ENCODE measurements at regions not wholly inside any gene's neighbourhood (a gene's known extent, or its start where the extent isn't known, plus 50 kb on each side); places are given as distances from the start of the nearest gene placed in this dataset.
"Not testable (repeated sequence)": the region's sequence is repeated elsewhere in the genome, so short reads cannot be mapped to it uniquely, and the experiment has no call there.

DNA sequence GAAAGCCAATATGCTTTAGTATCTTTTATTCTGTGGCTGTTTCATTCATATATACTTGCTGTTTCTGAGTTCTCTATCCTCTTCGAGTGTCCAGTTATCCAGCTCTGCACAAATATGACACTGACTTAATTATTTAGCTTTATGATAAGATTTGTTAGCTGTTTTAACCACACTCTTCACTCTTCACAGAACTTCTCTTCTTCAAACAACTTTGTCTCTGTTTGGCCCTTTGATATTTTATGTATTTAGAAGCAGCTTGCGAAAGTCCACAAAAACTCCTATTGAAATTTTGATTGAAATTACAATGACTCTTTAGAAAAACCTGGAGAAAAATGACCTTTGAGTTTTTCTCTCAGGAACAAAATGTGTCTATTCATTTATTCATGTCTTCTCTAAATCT lies 407.0 kb downstream of the CPS1 start:
- DNase-seq = no peak

- DNase-seq = no peak
These were observed 407.9 kb downstream of the CPS1 start for GRCh38 chr2:210964141-210964764.

GRCh38 chr2:210965472-210965871 lies 409.1 kb downstream of the CPS1 start:
- DNase-seq = no peak

DNA sequence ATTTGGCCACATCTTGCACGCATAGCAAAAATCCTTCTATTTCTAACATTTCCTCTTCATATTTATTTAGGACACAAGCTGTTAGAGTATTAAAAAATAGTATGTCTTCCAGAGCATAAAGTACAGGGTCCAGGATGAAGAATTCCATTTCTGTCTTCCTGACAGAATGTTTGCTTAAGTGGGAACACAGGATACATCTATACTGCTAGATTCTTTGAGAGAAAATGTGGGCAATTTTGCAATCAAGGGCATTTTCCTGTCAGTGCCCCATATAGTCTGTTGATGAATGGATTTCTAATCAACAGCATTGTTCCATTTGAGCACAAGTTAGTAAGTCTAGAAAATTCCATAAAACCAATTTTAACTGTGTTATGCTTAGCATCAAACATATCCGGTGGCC lies 409.9 kb downstream of the CPS1 start:
- DNase-seq = no peak

DNA sequence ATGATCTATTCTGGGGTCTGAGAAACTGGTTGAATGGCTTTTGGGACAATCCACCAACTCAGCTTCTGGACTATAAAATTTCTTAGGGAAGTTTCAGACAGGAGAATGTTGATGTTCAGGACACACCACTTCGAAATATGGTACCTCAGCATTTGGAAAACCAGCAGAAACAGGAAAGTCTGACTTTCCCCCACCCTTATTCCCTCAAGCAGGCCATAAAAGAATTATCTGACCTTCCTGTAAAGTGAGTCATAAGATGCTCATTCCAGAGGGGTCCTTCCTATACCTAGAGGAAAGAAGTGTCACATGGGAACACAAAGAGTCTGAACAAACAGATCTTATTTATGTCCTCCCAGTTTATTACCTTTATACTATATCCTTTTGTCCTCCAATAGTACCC lies 415.0 kb downstream of the CPS1 start:
- DNase-seq = no peak

DNA sequence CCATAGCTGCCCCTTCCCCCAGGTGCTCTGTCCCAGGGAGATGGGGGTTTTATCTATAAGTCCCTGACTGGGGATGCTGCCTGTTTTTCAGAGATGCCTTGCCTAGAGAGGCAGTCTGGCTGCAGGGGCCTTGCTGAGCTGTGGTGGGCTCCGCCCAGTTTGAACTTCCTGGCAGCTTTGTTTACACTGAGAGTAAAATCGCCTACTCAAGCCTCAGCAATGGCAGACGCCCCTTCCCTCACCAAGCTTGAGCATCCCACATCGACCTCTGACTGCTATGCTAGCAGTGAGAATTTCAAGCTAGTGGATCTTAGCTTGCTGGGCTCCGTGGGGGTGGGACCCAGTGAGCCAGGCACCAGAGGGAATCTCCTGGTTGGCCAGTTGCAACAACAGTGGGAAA lies 430.4 kb downstream of the CPS1 start:
- not testable (repeated sequence) for DNase-seq

GRCh38 chr2:210991107-210991506 lies 434.7 kb downstream of the CPS1 start:
- DNase-seq = no peak

- no peak for DNase-seq
These were observed 437.7 kb downstream of the CPS1 start for GRCh38 chr2:210994104-210994503.

DNA sequence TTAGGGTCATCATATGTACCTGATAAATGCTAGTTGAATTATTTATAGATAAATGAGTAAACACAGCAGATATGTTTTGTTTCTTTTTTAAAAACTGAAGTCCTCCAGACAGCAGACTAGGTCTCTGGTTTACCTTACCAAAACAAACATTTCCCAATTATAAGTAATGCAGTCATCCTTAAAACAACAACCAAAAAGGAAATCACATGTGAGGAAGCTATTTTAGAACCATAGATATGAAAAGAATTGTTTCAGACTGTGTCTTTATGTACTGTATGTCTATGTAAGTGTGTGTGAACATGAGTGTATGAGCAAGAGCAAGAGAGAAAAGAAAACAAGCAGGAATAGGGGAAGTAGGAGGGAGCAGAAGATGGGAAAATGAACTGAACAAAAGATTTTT lies 441.0 kb downstream of the CPS1 start:
- no peak for DNase-seq

DNA sequence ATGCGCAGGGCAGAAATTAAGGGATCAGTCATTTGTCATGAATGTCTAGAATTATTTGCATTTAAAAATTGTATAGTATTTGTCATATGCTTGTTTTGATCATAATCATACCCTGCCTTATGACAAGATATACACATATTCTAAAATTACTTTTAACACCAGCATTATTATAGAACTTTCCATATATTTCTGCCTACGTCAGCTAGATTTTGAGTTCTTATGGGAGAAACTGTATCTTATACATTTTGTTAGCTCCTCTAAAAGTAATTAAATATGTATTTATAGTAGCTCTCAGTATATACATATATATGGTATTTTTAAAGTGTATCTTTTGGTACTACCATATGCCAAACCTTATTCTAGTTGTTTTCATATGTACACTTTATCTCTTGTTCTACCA lies 441.9 kb downstream of the CPS1 start:
- DNase-seq = no peak

DNA sequence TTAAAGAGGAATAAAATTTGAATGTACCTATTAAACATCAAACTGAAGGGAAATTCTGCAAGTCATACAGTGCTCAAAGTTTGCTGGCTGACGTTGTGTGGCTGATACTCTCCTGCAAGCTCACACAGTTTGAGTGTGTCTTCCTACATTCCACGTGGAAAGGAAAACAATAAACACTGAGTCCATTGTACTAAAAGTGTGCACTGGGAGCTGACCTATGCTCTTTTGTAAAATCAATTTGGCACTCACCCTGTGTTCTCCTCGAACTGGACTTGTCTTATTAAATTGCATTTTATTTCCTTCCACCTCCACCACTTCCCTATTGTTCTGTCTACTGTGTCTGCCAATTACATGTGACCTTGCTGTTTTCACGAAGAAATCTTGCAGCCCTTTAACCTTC lies 458.0 kb downstream of the CPS1 start:
- no peak for DNase-seq

DNA sequence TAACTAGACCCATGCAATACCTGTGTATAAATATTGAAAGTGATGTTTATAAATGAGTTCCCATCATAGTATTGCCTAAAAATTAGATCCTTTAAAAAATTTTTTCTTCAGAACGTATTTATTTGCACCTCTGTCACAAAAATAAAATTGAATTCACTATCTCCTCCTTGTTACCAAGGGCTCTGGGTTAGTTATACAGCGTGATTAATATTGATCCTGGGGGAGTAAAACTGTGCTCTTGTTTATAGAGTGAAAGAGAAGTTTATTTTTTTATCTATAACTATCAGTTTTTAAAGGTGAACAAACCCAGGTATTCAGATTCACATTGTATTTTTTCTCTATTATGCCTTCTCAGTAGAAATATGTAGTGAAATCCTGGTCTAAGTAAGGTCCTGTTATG lies 458.5 kb downstream of the CPS1 start:
- DNase-seq = no peak

DNA sequence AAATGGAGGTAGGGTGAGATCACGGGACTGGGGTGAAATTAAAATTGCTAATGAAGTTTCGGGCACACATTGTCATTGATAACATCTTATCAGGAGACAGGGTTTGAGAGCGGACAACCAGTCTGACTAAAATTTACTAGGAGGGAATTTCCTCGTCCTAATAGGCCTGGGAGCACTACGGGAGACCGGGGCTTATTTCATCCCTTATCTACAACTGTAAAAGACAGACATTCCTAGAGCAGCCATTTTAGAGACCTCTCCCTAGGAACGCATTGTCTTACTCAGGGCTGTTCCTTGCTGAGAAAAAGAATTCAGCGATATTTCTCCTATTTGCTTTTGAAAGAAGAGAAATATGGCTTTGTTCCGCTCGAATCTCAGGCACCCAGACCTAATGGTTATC lies 468.7 kb downstream of the CPS1 start:
- not testable (repeated sequence) for DNase-seq

DNA sequence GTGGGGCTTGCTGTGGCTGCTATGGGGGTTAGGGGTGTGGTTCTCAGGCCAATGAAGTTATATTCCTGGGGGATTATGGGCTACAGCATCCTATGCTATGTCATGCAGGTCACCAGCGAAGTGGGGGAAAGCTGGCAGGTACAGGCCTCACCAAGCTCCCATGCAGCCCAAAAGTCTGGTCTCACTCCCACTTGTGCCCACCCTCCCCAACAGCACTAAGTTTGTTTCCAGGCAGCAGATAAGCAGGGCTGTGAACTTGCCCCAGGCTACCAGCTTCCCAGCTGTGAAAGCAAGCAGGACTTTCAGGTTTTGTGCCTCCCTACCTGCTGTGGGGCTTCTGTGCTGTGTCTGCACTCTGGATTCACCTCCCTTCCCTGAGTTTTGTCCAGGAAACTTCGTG lies 469.7 kb downstream of the CPS1 start:
- no peak for DNase-seq

GRCh38 chr2:211027976-211028375 lies 471.6 kb downstream of the CPS1 start:
- DNase-seq = no peak

- DNase-seq = peak; percentile 96
These were observed 477.4 kb downstream of the CPS1 start for GRCh38 chr2:211033765-211034164.

DNA sequence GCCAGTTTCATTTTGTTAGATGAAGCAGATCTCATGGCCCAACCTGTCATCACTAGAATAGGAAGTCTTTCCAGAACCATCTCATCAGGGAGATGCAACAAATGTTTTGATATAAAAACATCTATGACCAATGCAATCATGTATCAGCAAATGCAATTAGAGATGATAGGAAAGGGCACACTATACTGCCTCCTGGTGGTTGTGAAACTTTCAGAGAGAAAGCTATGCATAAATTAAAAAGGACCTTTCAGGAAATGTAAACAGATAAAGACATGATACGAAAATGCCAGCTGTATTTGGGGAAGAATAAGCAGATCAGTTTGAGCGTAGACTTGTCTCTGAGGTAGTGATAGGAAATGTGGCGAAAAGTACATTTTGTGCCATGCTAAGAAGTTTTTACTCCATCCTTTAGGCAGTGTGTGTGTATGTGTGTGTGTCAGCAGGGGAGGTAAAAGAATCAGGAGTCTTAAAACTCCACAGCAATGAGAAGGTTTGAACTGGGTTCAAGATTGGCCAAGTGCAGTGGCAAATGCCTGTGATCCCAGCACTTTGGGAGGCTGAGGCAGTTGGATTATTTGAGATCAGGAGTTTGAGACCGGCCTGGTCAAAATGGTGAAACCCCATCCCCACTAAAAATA lies 479.3 kb downstream of the CPS1 start:
- DNase-seq = peak; percentile 71

DNA sequence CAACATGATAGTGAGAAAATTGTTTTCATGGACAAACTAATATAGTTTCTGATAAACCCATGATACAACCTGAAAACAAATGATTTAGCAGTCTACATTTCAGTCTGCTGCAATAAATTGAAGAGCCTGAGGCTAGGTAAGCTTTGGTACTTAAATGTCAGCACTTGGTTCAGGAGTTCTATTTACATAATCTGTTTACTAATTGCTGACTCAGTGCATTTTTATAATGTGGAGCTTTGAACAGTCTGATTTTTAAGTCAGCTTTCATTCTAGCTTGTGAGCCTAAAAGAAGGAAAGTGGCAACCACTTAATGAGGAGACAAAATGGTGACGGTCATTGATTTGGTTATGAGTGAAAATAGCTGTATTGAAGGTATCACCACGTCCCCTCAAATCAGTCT lies 488.6 kb downstream of the CPS1 start:
- no peak for DNase-seq

- DNase-seq = no peak
These were observed 493.1 kb downstream of the CPS1 start for GRCh38 chr2:211049321-211050018.

GRCh38 chr2:211055438-211055837 lies 499.0 kb downstream of the CPS1 start:
- peak; percentile 11 for DNase-seq

- no peak for DNase-seq
These were observed 505.4 kb downstream of the CPS1 start for GRCh38 chr2:211061612-211062296.

DNA sequence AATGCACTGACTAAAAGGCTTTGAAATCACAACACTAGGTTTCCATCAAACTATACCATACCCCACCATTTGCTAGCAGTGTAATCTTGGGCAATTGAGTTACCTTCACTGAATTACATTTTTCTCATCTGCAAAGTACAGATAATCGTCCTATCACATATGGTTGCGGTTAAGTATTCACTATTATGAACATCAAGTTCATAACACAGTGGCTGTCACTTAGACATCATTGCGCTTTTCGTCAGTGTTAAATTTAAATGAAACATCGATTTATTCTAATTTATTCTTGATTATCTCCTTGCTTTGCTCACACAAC lies 505.9 kb downstream of the CPS1 start:
- DNase-seq = no peak

- no peak for DNase-seq
These were observed 510.6 kb downstream of the CPS1 start for GRCh38 chr2:211067029-211067428.
